ENCODE measurements at regions not wholly inside any gene's neighbourhood (a gene's known extent, or its start where the extent isn't known, plus 50 kb on each side); places are given as distances from the start of the nearest gene placed in this dataset.
A peak's percentile ranks its signal among the peaks of the same experiment; 100 is the strongest.

GRCh38 chr7:79531116-79531515, 77.6 kb upstream of the MAGI2 start:
- no peaks in the 10 kb centered on the region for H4K20me1 ChIP-seq (ENCODE audit: low read depth)
- no peak for TF ChIP-seq EZH2 (IDR thresholded peaks at IDR 0.05)
- TF ChIP-seq EZH2phosphoT487 (IDR thresholded peaks at IDR 0.05), result no peak
- no peak overlapping the region for H2AFZ ChIP-seq (replicated peaks)

GRCh38 chr7:79529881-79530235, 76.4 kb upstream of the MAGI2 start:
- H3K36me3 Mint-ChIP-seq, result no peaks in the 10 kb centered on the region
- H3K4me3 Mint-ChIP-seq, result no peak overlapping the region
- no peak for TF ChIP-seq CTCF (IDR thresholded peaks at IDR 0.05)
- no peak for TF ChIP-seq EZH2phosphoT487 (IDR thresholded peaks at IDR 0.05)
- TF ChIP-seq EZH2 (IDR thresholded peaks at IDR 0.05), result no peak
- Histone ChIP-seq H3K4me2 (no peak overlapping the region), H3K27me3 (no peaks in the 10 kb centered on the region), H3K9me3 (ENCODE audit: low read depth) (no peaks in the 10 kb centered on the region), H3K27ac (no peak overlapping the region), H3K79me2 (ENCODE audit: low read depth) (no peaks in the 10 kb centered on the region), H3K4me3 (no peak overlapping the region), H4K20me1 (ENCODE audit: low read depth) (no peaks in the 10 kb centered on the region), H3K9ac (no peak overlapping the region), H3K36me3 (no peaks in the 10 kb centered on the region), H3F3A (ENCODE audit: low read depth) (no peaks in the 10 kb centered on the region), H2AFZ (replicated peaks) (peak overlapping the region; percentile 74), H3K4me1 (no peaks in the 10 kb centered on the region)
- H3K9me3 Mint-ChIP-seq, result no peaks in the 10 kb centered on the region
- H3K4me1 Mint-ChIP-seq, result peaks cover 11% of the 10 kb centered on the region
- H3K27ac Mint-ChIP-seq, result no peak overlapping the region
- no peak for DNase-seq (ENCODE audit: low spot score)
- no peaks in the 10 kb centered on the region for H3K27me3 Mint-ChIP-seq (ENCODE audit: insufficient read depth, low read depth)

More at GRCh38 chr7:79531116-79531515, 77.6 kb upstream of the MAGI2 start:
- H3K36me3 Mint-ChIP-seq, result no peaks in the 10 kb centered on the region
- no peaks in the 10 kb centered on the region for H3K9me3 ChIP-seq (ENCODE audit: low read depth)
- no peaks in the 10 kb centered on the region for H3K79me2 ChIP-seq (ENCODE audit: low read depth)
- no peak overlapping the region for H3K4me3 Mint-ChIP-seq
- H3K4me2 ChIP-seq, result no peak overlapping the region
- H3K9me3 Mint-ChIP-seq, result no peaks in the 10 kb centered on the region
- H3K4me1 ChIP-seq, result no peaks in the 10 kb centered on the region
- H3K4me3 ChIP-seq, result no peak overlapping the region
- no peak for DNase-seq (ENCODE audit: low spot score)
- no peaks in the 10 kb centered on the region for H3K27me3 ChIP-seq
- H3K27ac ChIP-seq, result no peak overlapping the region
- no peak overlapping the region for H3K9ac ChIP-seq
- H3K27ac Mint-ChIP-seq, result no peak overlapping the region
- no peaks in the 10 kb centered on the region for H3F3A ChIP-seq (ENCODE audit: low read depth)
- no peaks in the 10 kb centered on the region for H3K36me3 ChIP-seq
- peaks cover 11% of the 10 kb centered on the region for H3K4me1 Mint-ChIP-seq
- H3K27me3 Mint-ChIP-seq (ENCODE audit: insufficient read depth, low read depth), result no peaks in the 10 kb centered on the region

- Histone ChIP-seq H3K79me2 (ENCODE audit: low read depth) (no peaks in the 10 kb centered on the region), H3K4me3 (no peak overlapping the region), H3K27ac (no peak overlapping the region), H3K9me3 (ENCODE audit: low read depth) (no peaks in the 10 kb centered on the region), H2AFZ (replicated peaks) (peak overlapping the region; percentile 74), H3K4me2 (no peak overlapping the region), H4K20me1 (ENCODE audit: low read depth) (no peaks in the 10 kb centered on the region), H3K36me3 (no peaks in the 10 kb centered on the region), H3F3A (ENCODE audit: low read depth) (no peaks in the 10 kb centered on the region), H3K9ac (no peak overlapping the region), H3K27me3 (no peaks in the 10 kb centered on the region), H3K4me1 (no peaks in the 10 kb centered on the region)
- no peak overlapping the region for H3K27ac Mint-ChIP-seq
- no peak for DNase-seq (ENCODE audit: low spot score)
- TF ChIP-seq CTCF (IDR thresholded peaks at IDR 0.05) (no peak), EZH2phosphoT487 (IDR thresholded peaks at IDR 0.05) (no peak), EZH2 (IDR thresholded peaks at IDR 0.05) (no peak)
- no peaks in the 10 kb centered on the region for H3K36me3 Mint-ChIP-seq
- peaks cover 11% of the 10 kb centered on the region for H3K4me1 Mint-ChIP-seq
- H3K4me3 Mint-ChIP-seq, result no peak overlapping the region
- H3K27me3 Mint-ChIP-seq (ENCODE audit: insufficient read depth, low read depth), result no peaks in the 10 kb centered on the region
- no peaks in the 10 kb centered on the region for H3K9me3 Mint-ChIP-seq
Observed at GRCh38 chr7:79529214-79529880, 75.9 kb upstream of the MAGI2 start.

GRCh38 chr7:79528421-79528820, 75.0 kb upstream of the MAGI2 start:
- Histone ChIP-seq H3K9ac (no peak overlapping the region), H4K20me1 (ENCODE audit: low read depth) (no peaks in the 10 kb centered on the region), H3K27ac (no peak overlapping the region), H3K4me3 (no peak overlapping the region), H3K36me3 (no peaks in the 10 kb centered on the region), H2AFZ (replicated peaks) (peak overlapping the region; percentile 19), H3K4me2 (no peak overlapping the region), H3K9me3 (ENCODE audit: low read depth) (no peaks in the 10 kb centered on the region), H3K27me3 (no peaks in the 10 kb centered on the region), H3K4me1 (no peaks in the 10 kb centered on the region), H3F3A (ENCODE audit: low read depth) (no peaks in the 10 kb centered on the region), H3K79me2 (ENCODE audit: low read depth) (no peaks in the 10 kb centered on the region)
- Mint-ChIP-seq H3K4me3 (no peak overlapping the region), H3K4me1 (peaks cover 11% of the 10 kb centered on the region), H3K36me3 (no peaks in the 10 kb centered on the region), H3K27ac (no peak overlapping the region), H3K27me3 (ENCODE audit: insufficient read depth, low read depth) (no peaks in the 10 kb centered on the region), H3K9me3 (no peaks in the 10 kb centered on the region)
- DNase-seq (ENCODE audit: low spot score), result no peak
- TF ChIP-seq EZH2 (IDR thresholded peaks at IDR 0.05) (no peak), CTCF (IDR thresholded peaks at IDR 0.05) (no peak), EZH2phosphoT487 (IDR thresholded peaks at IDR 0.05) (no peak)

All from neural progenitor cell (in vitro differentiated cells).